Lung (tissue), 11 donors: ENCODE measurements at regions not wholly inside any gene's neighbourhood (a gene's known extent, or its start where the extent isn't known, plus 50 kb on each side); places are given as distances from the start of the nearest gene placed in this dataset.

Experiments used
- ATAC-seq: fragments of 200-7000 bp; cut with Tn5 transposase; one replicate; pipeline ENCODE4 v1.9.1; 2020; ENCODE audit warnings: moderate number of reproducible peaks; ENCODE audit not compliant: insufficient read depth, low FRiP score
- DNase-seq, 3 donors: peaks; one replicate each; pipeline ENCODE4 v3.0.0-alpha.2; 2013 to 2017
- H3K27ac ChIP-seq, 2 donors: one replicate each; pipeline ENCODE4 v1.5.1; 2013; ENCODE audit warnings: mild to moderate bottlenecking in 2 of 2, moderate library complexity in 2 of 2, control low read depth in 1 of 2, inconsistent platforms in 1 of 2, low read depth in 1 of 2, low read length in 1 of 2
- H3K27me3 ChIP-seq, 3 donors: one replicate each; pipeline ENCODE4 v1.5.1; 2013; ENCODE audit warnings: low read length in 2 of 3; ENCODE audit not compliant: control insufficient read depth in 3 of 3, insufficient read depth in 3 of 3
- H3K36me3 ChIP-seq, 4 donors: one replicate each; pipeline ENCODE4 v1.5.1; 2013; ENCODE audit warnings: low read length in 4 of 4, mild to moderate bottlenecking in 1 of 4, moderate library complexity in 1 of 4; ENCODE audit not compliant: control insufficient read depth in 4 of 4, insufficient read depth in 4 of 4
- H3K4me1 ChIP-seq, 5 donors: one replicate each; pipeline ENCODE4 v1.5.1; 2013; ENCODE audit warnings: low read length in 5 of 5, mild to moderate bottlenecking in 2 of 5, moderate library complexity in 1 of 5; ENCODE audit not compliant: control insufficient read depth in 5 of 5, insufficient read depth in 5 of 5
- H3K4me3 ChIP-seq: one replicate; pipeline ENCODE4 v1.5.1; 2013; ENCODE audit warnings: mild to moderate bottlenecking, control low read depth, moderate library complexity
- H3K9ac ChIP-seq, 2 donors: one replicate each; pipeline ENCODE4 v1.5.1; 2013; ENCODE audit warnings: low read length in 2 of 2, control low read depth in 1 of 2; ENCODE audit not compliant: insufficient read depth in 1 of 2
- H3K9me3 ChIP-seq, 4 donors: one replicate each; pipeline ENCODE4 v1.5.1; 2013; ENCODE audit warnings: low read length in 3 of 4, mild to moderate bottlenecking in 1 of 4, moderate library complexity in 1 of 4; ENCODE audit not compliant: control insufficient read depth in 4 of 4, insufficient read depth in 3 of 4
- WGBS, 2 donors: extraction: QIAGEN DNeasy Blood & Tissue Kit; methylation state at CpG; one replicate each; pipeline ENCODE4 v1.1.7; 2013; 5-methylcytosine and 5-hydroxymethylcytosine counted together
- TF ChIP-seq, protein P1 (sequence below): IDR thresholded peaks from 2 replicates; pipeline ENCODE4 v1.5.1; 2012; ENCODE audit warnings: mild to moderate bottlenecking; ENCODE audit errors: control extremely low read depth, extremely low read depth
- donor health status: control.
- donor health status: control.
- donor health status: Bipolar disorder and iron deficiency.
- donor health status: healthy.
- donor health status: DM: yes; HTN: yes; CAD: no.

DNA sequence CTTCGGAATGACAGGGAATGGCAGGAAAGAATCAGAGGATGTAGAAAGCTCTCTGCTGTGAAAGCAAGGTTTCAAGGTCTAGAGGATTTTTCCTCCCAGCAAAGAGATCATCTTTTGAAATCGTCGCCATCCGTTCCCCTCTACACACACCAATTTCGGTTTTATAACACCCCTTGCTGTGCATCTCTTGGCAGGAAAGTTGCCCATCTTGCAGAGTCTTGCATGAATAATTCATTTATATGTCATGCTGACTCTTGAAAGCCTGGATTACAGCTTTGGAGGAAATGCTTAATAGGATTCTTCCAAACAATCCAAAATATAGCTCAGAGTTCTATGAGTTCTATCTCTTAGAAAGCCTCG lies 262.7 kb downstream of the CHL1 start:
- H3K4me3 ChIP-seq: no peak overlapping the region
- no peak for DNase-seq
- H3K9me3 ChIP-seq: no peaks in the 10 kb centered on the region
- no peaks in the 10 kb centered on the region for H3K27me3 ChIP-seq
- H3K4me1 ChIP-seq: no peaks in the 10 kb centered on the region
- H3K27ac ChIP-seq: no peak overlapping the region
- 76% methylated on average over 6 of the region's 6 CpGs for WGBS, 2 donors
- H3K9ac ChIP-seq: no peak overlapping the region
- no peak for ATAC-seq
- no peaks in the 10 kb centered on the region for H3K36me3 ChIP-seq
- TF ChIP-seq, protein P1, sequence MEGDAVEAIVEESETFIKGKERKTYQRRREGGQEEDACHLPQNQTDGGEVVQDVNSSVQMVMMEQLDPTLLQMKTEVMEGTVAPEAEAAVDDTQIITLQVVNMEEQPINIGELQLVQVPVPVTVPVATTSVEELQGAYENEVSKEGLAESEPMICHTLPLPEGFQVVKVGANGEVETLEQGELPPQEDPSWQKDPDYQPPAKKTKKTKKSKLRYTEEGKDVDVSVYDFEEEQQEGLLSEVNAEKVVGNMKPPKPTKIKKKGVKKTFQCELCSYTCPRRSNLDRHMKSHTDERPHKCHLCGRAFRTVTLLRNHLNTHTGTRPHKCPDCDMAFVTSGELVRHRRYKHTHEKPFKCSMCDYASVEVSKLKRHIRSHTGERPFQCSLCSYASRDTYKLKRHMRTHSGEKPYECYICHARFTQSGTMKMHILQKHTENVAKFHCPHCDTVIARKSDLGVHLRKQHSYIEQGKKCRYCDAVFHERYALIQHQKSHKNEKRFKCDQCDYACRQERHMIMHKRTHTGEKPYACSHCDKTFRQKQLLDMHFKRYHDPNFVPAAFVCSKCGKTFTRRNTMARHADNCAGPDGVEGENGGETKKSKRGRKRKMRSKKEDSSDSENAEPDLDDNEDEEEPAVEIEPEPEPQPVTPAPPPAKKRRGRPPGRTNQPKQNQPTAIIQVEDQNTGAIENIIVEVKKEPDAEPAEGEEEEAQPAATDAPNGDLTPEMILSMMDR: no peak

DNA sequence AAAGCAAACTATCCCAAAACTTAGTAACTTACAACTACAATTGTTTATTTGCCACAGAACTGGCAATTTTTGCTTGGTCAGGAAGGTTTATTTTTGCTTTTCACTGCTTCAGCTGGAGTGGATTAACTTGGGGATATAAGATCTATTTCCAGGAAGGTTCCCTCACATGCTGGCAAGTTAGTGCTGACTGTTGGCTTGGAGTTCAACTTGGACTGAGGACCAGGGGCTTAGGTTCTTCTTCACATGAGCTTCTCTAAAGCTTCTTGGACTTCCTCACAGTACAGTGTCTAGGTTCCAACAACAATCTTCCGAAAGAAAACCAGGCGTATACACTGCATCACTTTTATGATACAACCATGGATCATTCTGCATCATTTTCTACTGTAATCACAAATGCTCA lies 264.4 kb downstream of the CHL1 start:
- Histone ChIP-seq H3K9ac (no peak overlapping the region), H3K27me3 (no peaks in the 10 kb centered on the region), H3K4me3 (no peak overlapping the region), H3K4me1 (no peaks in the 10 kb centered on the region), H3K9me3 (no peaks in the 10 kb centered on the region), H3K27ac (no peak overlapping the region), H3K36me3 (no peaks in the 10 kb centered on the region)
- TF ChIP-seq, protein P1: no peak
- ATAC-seq (no peak), DNase-seq (no peak)
- 95 to 99% methylated on average over 2 of the region's 2 CpGs for WGBS, 2 donors

DNA sequence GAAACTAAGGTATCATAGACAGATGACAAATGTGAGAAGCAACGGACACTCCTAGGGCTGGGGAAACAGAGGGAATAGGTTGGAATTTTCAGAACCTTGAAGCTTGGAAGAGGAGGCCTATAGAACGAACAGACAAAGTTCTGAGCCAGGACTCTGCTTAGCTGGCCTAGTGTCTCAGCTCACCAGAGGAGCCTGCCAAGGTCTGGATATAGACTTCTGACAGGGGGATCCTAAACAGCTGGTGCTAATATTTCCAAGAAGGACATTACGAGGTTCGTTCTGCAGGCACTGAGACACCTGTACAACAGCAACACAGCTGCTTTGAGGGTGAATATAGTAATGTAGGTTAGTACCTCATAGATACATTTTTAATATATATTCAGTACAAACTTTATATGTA lies 266.3 kb downstream of the CHL1 start:
- TF ChIP-seq, protein P1: no peak
- ATAC-seq: no peak
- Histone ChIP-seq H3K27ac (no peak overlapping the region), H3K27me3 (no peaks in the 10 kb centered on the region), H3K4me3 (no peak overlapping the region), H3K4me1 (no peaks in the 10 kb centered on the region), H3K9ac (no peak overlapping the region), H3K36me3 (no peaks in the 10 kb centered on the region), H3K9me3 (no peaks in the 10 kb centered on the region)
- DNase-seq: peak in 2 of 3 donors; percentile 1 to 26
- 66 to 74% methylated on average over 4 of the region's 4 CpGs for WGBS, 2 donors
